K562 (cell line): ENCODE measurements at regions not wholly inside any gene's neighbourhood (a gene's known extent, or its start where the extent isn't known, plus 50 kb on each side); places are given as distances from the start of the nearest gene placed in this dataset.

ENCODE experiments used
- ARID3A ChIP-seq: IDR thresholded peaks from 2 replicates; pipeline ENCODE4 v1.6.1; 2012; ENCODE audit warnings: low read depth, low read length, improper control_type of control experiment, borderline replicate concordance
- CAMTA2 ChIP-seq: fragments of 250-450 bp; sonication (Bioruptor Pico); conservative IDR thresholded peaks from 2 replicates; pipeline ENCODE4 v1.5.1; 2022
- CEBPZ ChIP-seq: fragments of 150-350 bp; IDR thresholded peaks from 2 replicates; pipeline ENCODE4 v1.6.1; 2014; ENCODE audit warnings: low read depth, mild to moderate bottlenecking, low read length, borderline replicate concordance
- CGGBP1 ChIP-seq: fragments of 250-450 bp; sonication (Bioruptor Pico); IDR thresholded peaks from 2 replicates; pipeline ENCODE4 v1.9.0; 2021; ENCODE audit warnings: mild to moderate bottlenecking
- CSDE1 ChIP-seq, 2 experiments: fragments of 450-650 bp; IDR thresholded peaks; 2 replicates each; pipeline ENCODE4 v1.6.1; 2016; ENCODE audit warnings: mild to moderate bottlenecking in 1 of 2
- DEAF1 ChIP-seq: fragments of 450-650 bp; formaldehyde crosslinking; IDR thresholded peaks from 2 replicates; pipeline ENCODE4 v1.4.0; 2020; ENCODE audit warnings: mild to moderate bottlenecking, moderate library complexity
- EWSR1 ChIP-seq: fragments of 450-650 bp; IDR thresholded peaks from 2 replicates; pipeline ENCODE4 v1.6.1; 2018; ENCODE audit warnings: borderline replicate concordance, mild to moderate bottlenecking, low read depth, moderate library complexity; ENCODE audit not compliant: partially characterized antibody
- GTF2B ChIP-seq: IDR thresholded peaks from 2 replicates; pipeline ENCODE4 v1.6.1; 2011; ENCODE audit not compliant: insufficient read length; ENCODE audit errors: extremely low read depth
- HNRNPK ChIP-seq: fragments of 200-400 bp; formaldehyde crosslinking; IDR thresholded peaks from one replicate; pipeline ENCODE4 v1.6.1; 2018; ENCODE audit warnings: mild to moderate bottlenecking, low read depth, low read length; ENCODE audit not compliant: poor library complexity, severe bottlenecking
- RBM14 ChIP-seq: fragments of 200-400 bp; formaldehyde crosslinking; IDR thresholded peaks from 2 replicates; pipeline ENCODE4 v1.6.1; 2018; ENCODE audit warnings: low read depth, mild to moderate bottlenecking, low read length, moderate library complexity, borderline replicate concordance; ENCODE audit not compliant: insufficient read depth
- SMARCE1 ChIP-seq: fragments of 450-650 bp; IDR thresholded peaks from 2 replicates; pipeline ENCODE4 v1.7.1; 2016; ENCODE audit warnings: mild to moderate bottlenecking
- SPI1 ChIP-seq: IDR thresholded peaks from 2 replicates; pipeline ENCODE4 v1.6.1; 2011; ENCODE audit warnings: low read depth, low read length, control low read depth, borderline replicate concordance
- TARDBP ChIP-seq: fragments of 450-650 bp; IDR thresholded peaks from 2 replicates; pipeline ENCODE4 v1.6.1; 2016
- WHSC1 ChIP-seq: IDR thresholded peaks from one replicate; pipeline ENCODE4 v1.6.1; 2012; ENCODE audit warnings: low read length, control low read depth, inconsistent platforms
- ZNF224 ChIP-seq: sonication (generic); formaldehyde crosslinking; IDR thresholded peaks from 2 replicates; pipeline ENCODE4 v1.8.0; 2022; ENCODE audit warnings: mild to moderate bottlenecking, missing genetic modification reagents
- ZNF778 ChIP-seq: fragments of 450-650 bp; formaldehyde crosslinking; IDR thresholded peaks from 2 replicates; pipeline ENCODE4 v1.4.0; 2020; ENCODE audit warnings: mild to moderate bottlenecking, moderate library complexity

- no peak for TF ChIP-seq EWSR1
- TF ChIP-seq DEAF1 (CRISPR knock-in tag), result peak; percentile 95
- no peak for TF ChIP-seq CEBPZ
- no peak for TF ChIP-seq ZNF224 (CRISPR knock-in tag)
- TF ChIP-seq SPI1, result no peak
- no peak for TF ChIP-seq RBM14
- TF ChIP-seq HNRNPK, result no peak
- no peak for TF ChIP-seq TARDBP
- TF ChIP-seq CAMTA2 (CRISPR knock-in tag), result no peak
- no peak for TF ChIP-seq WHSC1
- 0 out of 2 replicates have a peak, but pooled peaks have one; percentile 64 for TF ChIP-seq CGGBP1 (CRISPR knock-in tag)
- TF ChIP-seq SMARCE1, result no peak
- no peak for TF ChIP-seq GTF2B
- TF ChIP-seq CSDE1 (IDR thresholded peaks at IDR 0.05), result no peak
- TF ChIP-seq ZNF778 (CRISPR knock-in tag), result no peak
- TF ChIP-seq ARID3A, result peak; percentile 59; the same call in 1 of the 2 replicates
Measured at GRCh38 chr6:20291764-20292580, 79.7 kb upstream of the MBOAT1 start (continued).
